NCI-H2107 (cell line): ENCODE measurements at regions not wholly inside any gene's neighbourhood (a gene's known extent, or its start where the extent isn't known, plus 50 kb on each side); places are given as distances from the start of the nearest gene placed in this dataset.

Source experiments
- DNase-seq: peaks from one replicate; lab custom pipeline; 2025; lab: John Stamatoyannopoulos, UW

DNA sequence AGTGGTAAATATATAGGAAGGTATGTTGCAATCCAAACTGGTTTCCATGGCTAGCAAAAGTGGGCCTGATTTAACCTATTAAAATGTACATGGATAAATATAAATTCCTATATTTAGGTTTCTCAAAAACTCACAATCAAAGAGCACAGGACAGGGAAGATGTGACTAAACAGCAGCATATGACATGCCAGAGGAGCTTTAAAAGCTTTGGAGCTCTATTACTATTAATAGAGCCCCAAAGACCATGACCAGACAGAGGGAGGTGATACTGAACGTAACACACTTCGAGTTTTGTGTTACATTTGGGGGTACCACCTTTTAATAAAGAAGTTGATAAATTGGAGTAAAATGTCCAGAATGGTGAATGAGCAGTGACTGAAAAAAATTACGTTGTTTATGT is 179.5 kb upstream of the SLC14A2 start:
- DNase-seq = no peak

DNA sequence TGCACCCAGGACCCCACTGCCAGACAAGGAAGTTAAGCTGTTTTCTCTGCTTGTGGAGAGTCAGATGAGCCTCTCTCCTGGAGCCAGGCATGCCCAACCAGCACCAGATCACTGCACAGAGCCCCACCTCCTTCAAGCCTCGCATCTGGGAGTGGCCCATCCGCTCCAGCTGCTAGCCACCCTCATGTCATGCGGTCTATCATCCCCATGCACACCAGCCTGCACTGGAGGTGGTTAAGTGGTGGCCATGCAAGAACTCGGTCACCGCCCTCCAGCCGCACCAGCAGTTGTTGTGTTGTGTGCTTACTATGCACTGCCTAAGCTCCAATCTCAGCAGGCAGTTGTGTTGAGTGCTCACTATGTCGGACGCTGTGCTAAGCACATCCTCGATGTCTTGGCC is 177.9 kb upstream of the SLC14A2 start:
- DNase-seq = no peak

DNA sequence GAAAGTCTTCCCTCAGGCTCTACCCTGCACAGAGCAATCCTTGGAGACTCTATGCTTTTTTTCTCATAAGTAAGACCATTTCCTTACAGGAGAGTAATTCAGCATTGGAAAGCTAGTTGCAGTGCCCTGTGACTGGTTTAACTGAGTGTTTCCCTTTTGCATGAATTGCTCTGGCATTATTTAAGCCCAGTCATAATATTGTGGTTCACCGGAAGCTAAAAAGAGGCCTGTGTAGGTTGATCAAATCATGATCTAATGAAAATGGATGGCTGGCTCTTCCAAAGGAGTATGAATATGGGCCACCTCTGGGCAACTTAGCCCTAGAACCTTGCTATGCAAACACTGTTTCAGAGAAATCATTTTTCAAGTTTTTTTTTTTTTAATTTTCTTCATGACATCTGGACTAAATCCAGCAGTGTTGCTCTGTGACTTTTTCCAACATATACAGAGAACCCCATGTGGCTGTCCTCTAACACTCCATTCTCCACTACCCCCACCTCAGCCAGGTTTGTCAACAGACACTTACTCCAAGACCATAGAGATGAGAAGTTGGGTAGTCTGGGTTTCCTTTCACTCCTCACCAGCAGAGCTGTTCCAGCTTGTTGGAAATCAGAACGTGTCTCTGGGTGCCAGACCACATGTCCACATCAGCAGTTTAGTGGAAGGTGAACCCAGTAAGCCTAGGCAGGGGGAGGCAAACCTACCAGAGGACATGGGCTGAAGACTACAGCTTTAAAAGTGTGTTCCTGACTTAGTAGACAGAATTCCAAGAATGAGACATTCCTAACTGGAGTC is 175.2 kb upstream of the SLC14A2 start:
- DNase-seq = no peak

DNA sequence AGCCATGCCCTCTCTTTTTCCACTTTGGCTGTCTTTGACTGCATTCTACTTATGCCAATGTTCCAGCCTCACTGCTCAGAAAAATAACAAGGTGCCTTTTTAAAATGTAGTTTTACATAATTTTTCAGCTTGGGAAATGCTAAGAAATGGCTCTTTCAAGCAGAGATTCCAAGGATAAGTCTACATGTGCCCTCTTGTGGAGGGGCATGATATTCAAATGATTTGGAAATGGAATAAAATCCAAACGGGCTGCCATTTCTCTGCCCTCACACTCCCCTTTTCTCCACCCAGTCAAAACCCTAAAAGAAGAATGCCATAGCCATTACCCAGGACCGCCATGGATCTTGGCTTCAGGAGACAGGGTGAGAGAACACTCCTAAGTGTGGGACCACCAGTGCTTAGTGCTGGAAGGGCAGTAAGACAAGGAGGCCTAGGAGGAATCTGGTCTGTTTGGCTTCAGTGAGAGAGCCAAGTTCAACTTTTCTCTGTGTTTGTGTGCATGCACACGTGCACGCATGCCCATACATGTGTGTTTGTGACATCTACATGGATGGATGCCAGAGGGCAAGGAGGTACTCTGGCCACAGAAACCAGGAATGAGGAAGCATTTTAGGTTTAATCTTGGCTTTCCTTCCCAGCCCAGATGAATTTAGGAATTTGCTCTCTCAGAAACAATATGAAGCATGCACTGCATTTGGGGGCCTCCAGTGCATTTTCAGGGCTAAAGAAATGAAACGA is 174.0 kb upstream of the SLC14A2 start:
- DNase-seq = no peak

DNA sequence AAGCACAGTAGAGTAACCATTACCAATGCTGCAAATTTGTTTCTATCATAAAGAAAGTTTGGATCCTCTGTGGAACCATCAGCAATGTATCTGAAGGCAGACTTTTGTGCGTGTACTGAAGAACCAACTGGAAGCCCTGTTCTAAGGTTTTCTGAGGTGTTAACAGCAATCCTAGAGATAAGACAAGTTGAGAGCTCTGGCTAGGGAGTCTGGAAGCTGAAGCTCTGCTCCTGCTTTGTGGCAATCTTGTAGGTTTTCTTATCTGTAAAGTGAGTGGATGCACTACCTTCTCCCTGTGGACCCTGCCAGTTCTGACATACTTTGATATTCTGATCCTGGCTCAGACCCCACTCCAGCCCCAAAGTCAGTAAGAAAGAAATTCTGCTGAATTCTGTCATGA is 171.2 kb upstream of the SLC14A2 start:
- DNase-seq = no peak

DNA sequence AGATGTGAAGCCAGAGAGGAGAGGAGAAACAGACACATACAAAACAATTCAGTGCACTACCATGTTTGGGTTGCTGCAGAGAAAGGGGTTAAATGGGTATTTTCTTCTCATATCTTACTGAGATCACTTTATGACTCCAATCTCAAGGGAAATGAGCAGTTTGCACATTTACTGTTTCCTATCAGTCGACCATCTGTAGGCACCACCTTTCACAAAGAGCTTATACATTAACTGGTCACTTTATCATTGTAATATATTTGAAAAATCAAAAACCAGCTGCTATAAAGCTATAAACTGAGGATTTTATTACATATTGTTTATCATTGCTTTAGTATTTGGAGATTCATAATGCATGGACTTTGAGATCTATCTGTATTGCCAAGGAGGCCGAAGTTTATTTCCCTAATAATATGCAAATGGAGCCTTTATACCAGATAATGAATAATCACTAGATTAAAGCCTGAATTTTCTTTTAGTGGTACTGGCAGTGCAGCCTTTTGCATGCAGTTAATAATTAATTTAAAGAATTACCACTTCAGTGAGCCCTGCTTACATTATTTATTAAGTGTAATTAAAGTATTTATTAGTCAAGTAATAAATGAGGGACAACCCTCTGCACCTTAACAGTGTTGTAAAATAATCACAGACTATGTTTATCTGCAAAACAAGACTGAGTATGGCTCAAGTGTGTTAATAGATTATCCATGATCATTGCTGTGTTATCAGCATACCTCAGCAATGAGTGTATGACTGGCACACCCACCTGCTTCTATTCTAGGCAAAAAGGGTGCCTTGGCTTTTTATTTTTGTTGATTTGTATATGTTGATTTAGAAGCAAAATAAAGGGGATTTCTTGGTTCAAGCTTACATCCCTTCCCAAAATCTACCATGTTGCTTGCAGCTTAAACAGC is 167.7 kb upstream of the SLC14A2 start:
- DNase-seq = no peak

DNA sequence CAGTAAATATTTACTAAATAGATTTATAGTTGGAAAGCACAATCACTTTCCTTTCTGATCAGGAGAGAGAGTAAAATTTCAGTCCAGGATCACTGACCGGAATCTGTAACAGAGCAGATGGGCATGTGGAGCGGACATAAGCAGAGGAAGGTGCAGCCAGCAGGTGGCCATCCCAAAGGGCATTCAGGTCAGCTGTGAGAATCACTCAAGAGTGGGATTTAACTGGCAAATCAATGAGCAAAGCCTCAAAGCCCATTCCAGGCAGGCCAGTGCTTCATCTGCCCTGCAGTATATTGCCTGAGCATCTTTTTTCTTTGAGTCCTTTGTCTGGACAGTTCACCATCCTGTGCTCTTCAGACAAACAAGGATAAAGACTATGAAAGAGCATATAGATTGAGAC is 166.4 kb upstream of the SLC14A2 start:
- DNase-seq = no peak

DNA sequence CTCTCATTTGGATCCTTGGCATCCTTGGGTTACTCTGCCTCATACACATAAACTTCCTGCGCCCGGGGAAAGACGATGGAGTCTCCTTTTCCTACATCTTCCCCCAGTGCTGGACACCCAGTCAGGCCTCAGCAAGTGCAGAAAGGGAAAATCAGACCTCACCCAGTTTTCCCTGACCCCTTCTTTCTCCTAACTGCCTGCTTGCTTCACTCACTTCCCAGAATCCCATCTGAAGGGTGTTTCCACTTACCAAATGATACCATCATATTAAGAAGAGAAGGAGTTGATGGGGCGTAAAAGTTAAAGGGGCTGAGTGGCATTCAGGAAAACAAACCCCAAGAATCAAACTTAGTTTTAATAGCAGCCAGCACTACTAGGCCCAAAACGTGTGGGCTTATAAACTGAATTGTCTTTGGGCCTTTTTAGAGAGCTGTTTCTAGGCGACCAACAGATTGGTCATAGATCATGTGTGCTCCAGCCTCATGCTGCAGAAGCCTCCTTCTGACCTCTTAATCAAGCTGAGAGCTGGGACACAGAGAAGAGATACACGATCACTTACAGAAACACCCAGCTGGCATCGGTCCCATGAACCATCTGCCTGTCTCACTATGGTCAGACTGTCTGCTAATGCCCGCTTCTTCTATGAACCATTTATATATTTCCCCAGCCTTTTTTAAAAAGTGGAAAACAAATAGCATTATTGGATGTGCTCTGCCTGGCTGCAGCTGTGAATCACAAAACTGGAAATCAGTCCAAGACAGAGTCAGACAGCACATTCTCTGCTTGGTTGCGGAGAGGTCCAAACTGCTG is 165.7 kb upstream of the SLC14A2 start:
- no peak for DNase-seq

DNA sequence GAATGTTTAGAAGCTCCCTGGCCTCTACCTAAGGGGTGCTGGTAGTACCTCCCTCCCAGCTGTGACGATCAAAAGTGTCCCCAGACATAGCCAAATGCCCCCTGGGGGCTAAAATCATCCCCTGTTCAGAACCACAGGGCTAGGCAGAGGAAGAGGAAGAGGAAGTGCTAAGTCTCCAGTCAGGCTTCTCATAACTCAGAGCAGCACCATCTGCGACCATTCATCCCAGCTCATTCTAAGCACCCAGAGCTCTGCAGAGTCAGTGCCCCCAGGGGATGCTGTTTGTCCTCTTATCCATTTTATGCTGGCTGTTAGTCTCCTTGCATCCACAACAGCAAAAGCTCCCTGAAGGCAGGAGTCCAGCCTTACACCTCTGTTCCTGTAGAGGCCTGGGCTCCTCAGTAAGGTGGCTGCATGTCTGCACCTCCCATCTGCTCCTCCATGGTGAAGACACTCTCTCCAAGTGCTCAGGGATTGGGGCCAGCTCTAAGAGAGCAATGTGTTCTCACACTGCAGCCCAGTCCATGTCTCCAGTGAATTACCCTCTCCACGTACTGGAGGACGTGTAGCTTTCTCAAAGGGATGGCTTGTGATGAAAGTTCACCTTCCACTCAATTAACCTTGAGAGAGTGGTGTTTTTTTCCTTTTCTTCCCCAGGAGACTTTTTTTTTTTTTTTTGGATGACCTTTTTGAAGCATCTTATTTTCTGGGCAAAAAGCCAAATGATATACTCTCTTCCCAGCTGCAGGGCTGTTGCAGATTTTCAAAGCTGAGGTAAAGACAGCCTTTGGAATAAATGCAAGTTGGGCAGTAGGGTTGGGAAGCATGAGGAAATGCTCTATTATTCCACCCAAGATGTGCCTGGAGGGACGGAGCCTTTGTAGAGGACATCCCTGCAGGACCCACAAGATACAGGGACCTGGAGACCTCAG is 158.9 kb upstream of the SLC14A2 start:
- DNase-seq = no peak

DNA sequence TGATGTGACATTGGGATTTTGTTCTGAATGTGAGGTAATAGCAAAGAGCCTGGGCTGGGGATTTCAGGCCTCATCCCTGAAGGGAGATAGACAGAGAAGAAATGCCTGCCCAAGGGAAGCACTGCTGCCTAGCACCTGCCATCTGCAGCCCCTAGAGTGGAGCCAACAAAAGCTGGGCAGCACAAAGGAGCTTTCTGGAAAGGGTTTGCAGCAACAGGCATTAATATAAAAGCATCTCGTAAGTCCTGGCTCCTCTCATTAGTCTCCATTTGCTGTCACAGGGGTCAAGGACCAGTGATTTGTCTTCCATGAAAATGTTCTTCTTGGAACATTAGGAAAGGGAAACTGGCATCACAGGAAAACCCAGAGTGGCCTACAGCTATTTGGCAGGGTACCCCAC is 157.2 kb upstream of the SLC14A2 start:
- no peak for DNase-seq

DNA sequence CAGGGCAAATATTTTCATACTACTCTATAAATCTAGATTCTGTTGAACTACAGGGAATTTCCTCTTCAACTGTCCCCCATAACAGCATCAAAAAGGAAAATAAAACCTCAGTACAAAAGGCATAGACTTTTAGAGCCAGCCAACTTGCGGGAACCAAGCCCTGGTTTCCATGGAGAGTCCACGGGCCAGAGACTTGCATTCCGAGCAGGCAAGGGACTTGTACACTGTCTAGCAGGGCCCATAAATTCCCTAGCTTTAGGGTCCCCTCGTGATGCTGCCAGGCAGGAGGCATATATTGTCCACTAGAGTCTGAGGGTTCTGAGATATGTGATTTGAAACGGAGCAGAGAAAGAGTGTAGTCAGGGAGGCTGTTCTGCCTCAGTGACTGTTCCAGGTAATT is 153.1 kb upstream of the SLC14A2 start:
- DNase-seq = no peak

DNA sequence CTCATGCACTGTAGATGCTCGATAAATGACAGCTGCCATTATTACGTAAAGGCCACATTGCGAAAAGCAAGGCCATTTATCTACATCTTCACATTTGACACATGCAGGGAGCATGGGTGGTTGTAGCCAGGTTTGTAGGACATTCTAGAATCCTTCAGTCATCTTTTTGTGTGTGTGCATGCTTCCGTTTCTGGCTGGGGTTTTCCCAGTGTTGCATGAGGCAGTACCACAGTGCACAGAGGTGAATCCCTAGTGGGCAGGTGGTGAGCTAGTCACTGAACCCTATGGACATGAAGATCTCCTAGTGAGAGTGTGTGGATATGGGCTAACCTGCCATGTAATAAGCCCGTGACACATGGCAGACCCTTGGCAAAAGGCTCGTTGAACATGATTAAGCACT is 151.8 kb upstream of the SLC14A2 start:
- DNase-seq = no peak

DNA sequence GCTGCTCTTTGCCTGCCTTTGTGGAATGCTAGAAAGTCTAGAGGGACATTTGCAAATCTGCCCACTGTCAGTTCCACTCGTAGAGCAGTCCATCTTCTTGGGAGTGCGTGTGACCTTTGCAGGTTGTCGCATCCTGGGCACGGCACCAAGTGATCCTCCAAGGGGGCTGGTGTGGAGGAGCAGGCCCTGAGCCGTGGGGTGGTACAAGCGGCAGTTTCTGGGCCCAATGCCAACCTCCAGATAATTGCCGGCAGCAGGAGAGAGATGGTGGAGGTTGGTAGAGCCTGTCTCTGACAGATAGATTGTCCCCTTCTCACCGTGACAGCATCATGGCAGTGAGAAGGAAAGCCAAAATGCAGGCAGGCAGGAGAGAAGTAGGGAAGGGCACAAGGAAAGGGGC is 150.7 kb upstream of the SLC14A2 start:
- peak; percentile 74 for DNase-seq

DNA sequence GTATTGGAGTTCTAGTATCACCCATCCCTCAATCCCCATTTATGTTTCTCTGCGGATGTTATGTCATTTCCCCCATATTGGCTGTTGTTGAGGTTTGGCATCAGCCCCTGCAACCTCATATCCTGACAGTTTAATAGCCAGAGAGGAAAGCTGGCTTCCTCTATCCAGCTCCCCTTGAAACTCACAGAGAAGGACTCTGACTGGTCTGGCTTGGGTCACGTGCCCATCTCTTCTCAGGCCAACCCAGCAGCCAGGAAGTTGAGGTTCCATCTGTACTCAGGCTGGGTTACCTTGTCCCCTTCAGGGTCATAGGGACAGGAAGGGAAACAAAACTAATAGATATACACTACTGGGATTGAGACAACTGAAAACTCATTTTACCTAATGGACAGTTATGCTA is 148.0 kb upstream of the SLC14A2 start:
- no peak for DNase-seq

DNA sequence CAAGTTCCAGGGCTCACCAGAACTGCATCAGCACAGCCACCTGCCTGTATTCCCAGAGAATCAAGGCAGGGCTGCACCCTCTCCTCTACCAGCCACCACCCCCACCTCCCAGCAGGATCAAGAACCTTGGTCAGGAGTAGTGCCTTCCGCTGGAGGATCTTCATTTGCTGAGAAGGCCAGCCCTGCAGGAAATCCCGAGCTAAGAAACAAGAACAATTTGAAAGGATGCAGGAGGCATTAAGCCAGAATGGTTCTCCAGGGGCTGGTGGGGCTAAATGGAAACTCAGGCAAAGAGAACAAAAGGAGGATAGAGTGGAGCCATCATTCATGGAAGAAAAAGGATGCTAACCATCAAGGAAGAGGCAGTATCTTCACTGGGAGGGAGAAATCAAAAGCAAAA is 147.3 kb upstream of the SLC14A2 start:
- no peak for DNase-seq

DNA sequence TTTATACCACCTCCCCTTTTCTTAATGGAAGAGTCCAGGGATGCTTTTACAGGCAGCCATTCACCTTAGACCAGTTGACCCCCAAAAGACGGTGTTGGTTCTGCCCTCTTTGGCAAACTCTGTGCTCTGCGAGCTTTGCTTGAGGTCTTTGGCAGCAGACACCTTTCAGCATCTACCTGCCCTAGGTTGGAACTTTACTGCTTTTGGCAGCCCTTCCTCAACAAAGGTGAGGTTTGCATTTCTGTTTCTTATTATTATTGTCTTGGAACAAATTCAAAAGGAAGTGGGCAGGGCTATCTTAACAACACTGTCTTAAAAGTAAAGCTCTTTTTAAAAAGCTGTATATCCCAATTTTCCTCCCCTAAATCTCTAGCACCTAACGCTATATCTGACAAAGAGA is 136.4 kb upstream of the SLC14A2 start:
- DNase-seq = no peak

DNA sequence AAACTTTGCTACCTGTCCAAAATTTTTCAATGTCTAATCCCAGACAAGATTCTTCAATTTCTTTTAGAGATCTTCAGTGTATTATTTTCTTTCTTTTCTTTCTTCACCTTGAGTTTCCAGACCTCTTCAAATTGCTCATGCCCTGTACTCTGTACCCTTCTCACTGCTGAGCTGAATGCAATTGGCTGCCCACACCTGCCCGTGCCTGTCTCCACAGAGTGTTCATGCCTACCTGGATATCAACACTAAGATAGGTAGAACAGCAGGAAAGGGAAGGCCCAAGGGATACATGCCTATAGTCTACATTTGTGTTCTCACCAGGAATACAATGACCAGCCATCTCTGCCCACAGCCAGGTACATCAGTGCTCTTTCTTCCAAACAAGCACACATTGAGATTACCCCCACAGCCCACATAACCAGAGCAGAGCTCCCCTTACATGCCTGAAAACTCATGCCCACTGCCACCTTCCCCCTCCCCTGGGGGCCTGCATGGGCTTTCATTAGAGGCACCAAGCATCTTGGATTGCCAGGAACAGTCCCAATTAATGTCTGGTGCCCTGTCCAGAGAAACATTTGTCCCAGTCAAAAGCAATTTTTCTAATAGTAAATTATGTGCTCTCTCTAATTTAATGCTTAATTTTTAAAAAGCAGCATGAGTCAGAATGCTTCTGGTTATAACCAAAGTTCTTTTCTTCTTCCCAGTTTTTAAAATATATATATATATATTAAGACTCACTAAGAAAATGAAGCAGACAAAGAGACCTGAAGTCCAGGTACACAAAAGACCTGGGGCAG is 134.9 kb upstream of the SLC14A2 start:
- no peak for DNase-seq

DNA sequence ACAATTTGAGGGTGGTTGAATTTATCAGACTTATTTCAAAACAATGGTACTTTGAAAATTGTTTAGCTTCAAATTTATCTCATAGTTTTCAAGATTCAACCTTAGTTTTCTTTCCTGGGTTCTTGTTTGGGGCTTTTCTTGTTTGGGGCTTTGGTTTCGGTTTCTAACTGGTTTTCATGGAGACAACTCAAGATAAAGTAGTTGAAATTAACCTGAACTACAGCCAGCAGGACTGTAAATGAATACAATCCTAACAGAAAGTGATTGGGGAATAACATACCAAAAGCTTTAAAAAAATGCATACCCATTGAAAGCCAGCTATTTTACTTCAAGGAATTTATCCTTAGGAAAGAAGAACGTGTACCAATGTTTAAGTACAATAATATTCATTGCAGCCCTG is 133.5 kb upstream of the SLC14A2 start:
- DNase-seq = no peak

DNA sequence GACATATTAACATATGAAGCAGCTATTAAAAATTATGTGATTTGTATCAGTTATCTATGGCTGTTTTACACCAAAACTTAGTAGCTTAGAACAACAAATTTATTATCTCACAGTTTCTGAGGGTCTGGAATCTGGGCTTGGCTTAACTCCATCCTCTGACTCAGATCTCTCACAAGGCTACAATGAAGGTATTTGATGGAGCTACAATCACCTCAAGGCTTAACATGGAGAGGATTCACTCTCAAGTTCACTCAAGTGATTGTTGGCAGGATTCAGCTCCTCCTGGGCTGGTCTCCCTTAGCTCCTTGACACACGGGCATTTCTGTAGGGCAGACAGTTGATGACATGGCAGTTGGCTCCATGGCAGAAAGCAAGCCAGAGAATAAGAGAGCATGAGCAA is 133.0 kb upstream of the SLC14A2 start:
- no peak for DNase-seq

DNA sequence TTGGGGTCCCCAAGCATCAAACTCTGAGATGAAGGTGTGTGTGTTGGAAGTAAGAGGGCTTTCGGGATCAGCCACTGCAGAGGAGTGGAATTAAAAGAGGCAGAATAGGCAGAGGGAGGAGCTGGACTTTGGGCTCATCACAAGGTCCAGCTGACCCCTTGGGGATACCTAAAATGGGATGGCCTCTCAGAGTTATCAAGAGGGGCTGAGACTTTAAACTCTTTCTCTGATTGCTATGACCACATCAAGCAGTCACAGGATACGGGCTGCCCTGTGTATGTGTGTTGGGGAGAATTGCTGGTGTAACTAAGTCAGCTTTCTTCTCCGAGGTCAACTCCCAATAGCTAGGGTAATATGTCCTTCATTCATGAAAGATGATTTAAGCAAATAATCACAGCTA is 127.7 kb upstream of the SLC14A2 start:
- no peak for DNase-seq
